ENCODE measurements at regions not wholly inside any gene's neighbourhood (a gene's known extent, or its start where the extent isn't known, plus 50 kb on each side); places are given as distances from the start of the nearest gene placed in this dataset.
"Not testable (repeated sequence)": the region's sequence is repeated elsewhere in the genome, so short reads cannot be mapped to it uniquely, and the experiment has no call there.

DNA sequence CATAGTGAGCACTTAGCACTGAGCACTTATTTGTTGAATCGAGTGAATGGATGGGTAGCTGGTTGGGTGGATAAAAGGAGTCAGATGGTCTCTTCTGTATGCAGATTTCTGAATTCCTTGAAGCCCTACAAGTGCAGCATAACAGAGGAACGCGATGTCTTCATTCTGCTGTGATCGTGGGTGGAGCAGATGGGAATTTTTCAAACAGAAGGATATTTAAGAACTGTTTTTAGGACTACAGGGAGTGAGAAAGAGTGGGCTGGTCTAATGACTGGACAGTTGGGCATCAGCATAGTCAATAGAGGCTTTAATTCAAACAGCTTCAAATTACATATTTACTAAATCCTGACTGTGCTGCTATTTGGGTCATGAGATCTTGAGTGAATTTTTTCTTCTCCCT is 253.2 kb downstream of the CEMIP2 start:
- WGBS, 2 experiments = 90 to 95% methylated on average over 4 of the region's 4 CpGs
- Histone ChIP-seq H3K4me3 (ENCODE audit: insufficient read depth, low read depth, low read length) (no peak overlapping the region), H3K4me1 (ENCODE audit: control insufficient read depth, insufficient read depth, low read length) (no peaks in the 10 kb centered on the region), H3K27me3 (ENCODE audit: control insufficient read depth, insufficient read depth, low read length, poor library complexity, severe bottlenecking) (no peaks in the 10 kb centered on the region), H3K36me3 (ENCODE audit: control insufficient read depth, insufficient read depth, low read length) (no peaks in the 10 kb centered on the region), H3K27ac (ENCODE audit: insufficient read depth, low read depth, low read length, poor library complexity, severe bottlenecking) (no peak overlapping the region), H3K9me3 (ENCODE audit: control insufficient read depth, low read length) (no peaks in the 10 kb centered on the region)

DNA sequence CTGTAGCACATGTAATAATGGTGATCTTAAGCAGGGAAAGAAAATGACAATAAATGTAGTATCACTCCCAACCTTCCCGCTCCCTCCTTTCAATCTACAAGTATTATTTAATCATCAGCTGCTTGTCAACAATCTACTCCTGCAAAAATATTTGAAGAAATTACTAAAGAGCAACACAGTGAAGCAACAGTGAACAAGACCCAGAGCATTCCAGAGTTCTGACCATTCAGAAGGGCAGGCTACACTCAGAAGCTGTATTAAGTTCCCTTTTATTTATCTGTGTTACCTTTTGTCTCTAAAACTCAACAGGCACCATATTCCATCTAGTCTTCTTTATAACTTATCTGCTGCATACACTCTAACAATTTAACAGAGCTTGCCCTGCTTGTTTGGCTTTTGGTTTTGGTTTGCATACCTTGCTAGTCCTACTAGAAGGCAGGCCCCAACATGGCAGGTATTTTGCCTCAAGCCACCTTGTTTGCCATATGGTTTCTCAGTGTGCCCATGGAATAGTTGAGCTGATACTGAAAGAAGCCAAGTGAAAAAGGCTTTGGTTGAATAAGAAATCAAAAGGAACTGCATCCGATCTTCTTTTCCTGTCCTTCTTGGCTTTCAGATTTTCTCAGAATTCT is 253.9 kb downstream of the CEMIP2 start:
- Histone ChIP-seq H3K9me3 (ENCODE audit: control insufficient read depth, low read length) (no peaks in the 10 kb centered on the region), H3K27ac (ENCODE audit: insufficient read depth, low read depth, low read length, poor library complexity, severe bottlenecking) (no peak overlapping the region), H3K4me3 (ENCODE audit: insufficient read depth, low read depth, low read length) (no peak overlapping the region), H3K4me1 (ENCODE audit: control insufficient read depth, insufficient read depth, low read length) (no peaks in the 10 kb centered on the region), H3K27me3 (ENCODE audit: control insufficient read depth, insufficient read depth, low read length, poor library complexity, severe bottlenecking) (no peaks in the 10 kb centered on the region), H3K36me3 (ENCODE audit: control insufficient read depth, insufficient read depth, low read length) (no peaks in the 10 kb centered on the region)
- 90 to 94% methylated on average over 1 to 2 of the region's 2 CpGs for WGBS, 2 experiments

DNA sequence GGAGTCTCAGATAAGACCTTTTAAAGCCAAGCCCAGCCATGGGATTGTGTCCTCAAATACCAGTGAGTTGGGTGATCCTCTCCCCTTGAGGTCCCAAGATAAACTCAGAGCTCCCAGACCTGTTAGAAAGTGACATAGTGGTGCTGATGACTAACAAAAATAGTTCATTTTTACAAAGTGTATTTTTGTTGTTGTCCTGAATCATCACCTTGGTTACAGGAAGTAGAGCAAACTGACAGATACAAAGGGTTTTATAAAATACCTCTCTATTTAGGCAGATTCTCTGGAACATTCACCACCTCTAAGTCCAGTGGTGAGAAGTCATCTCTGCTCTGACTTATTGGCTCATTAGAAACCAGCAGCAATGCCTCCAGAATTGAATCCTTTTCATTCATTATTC is 259.3 kb downstream of the CEMIP2 start:
- Histone ChIP-seq H3K4me1 (ENCODE audit: control insufficient read depth, insufficient read depth, low read length) (no peaks in the 10 kb centered on the region), H3K9me3 (ENCODE audit: control insufficient read depth, low read length) (no peaks in the 10 kb centered on the region), H3K36me3 (ENCODE audit: control insufficient read depth, insufficient read depth, low read length) (no peaks in the 10 kb centered on the region), H3K4me3 (ENCODE audit: insufficient read depth, low read depth, low read length) (no peak overlapping the region), H3K27ac (ENCODE audit: insufficient read depth, low read depth, low read length, poor library complexity, severe bottlenecking) (no peak overlapping the region), H3K27me3 (ENCODE audit: control insufficient read depth, insufficient read depth, low read length, poor library complexity, severe bottlenecking) (no peaks in the 10 kb centered on the region)

DNA sequence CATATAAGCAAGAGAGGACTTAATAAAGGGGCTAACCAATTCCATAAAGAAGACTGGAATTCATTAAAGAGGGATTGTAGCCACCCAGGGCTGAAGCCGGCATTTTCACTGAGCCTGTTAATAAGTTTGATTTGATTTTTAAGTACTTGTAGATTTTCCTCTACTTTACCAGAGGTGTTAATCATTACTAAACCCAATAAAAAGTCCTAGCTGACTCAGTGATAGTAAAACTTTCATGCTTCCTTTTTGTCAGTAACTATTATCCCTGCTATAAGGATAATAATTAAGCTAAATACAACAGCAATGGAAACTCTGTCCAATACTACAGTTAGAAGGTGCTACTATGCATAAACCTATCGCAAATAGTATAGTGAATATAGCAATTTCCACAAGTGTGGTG is 260.2 kb downstream of the CEMIP2 start:
- H3K27me3 ChIP-seq (ENCODE audit: control insufficient read depth, insufficient read depth, low read length, poor library complexity, severe bottlenecking); H3K4me3 ChIP-seq (ENCODE audit: insufficient read depth, low read depth, low read length); H3K9me3 ChIP-seq (ENCODE audit: control insufficient read depth, low read length); H3K36me3 ChIP-seq (ENCODE audit: control insufficient read depth, insufficient read depth, low read length); H3K27ac ChIP-seq (ENCODE audit: insufficient read depth, low read depth, low read length, poor library complexity, severe bottlenecking); H3K4me1 ChIP-seq (ENCODE audit: control insufficient read depth, insufficient read depth, low read length): not testable (repeated sequence)
- WGBS, 2 experiments = 86 to 92% methylated on average over 1 of the region's 2 CpGs

DNA sequence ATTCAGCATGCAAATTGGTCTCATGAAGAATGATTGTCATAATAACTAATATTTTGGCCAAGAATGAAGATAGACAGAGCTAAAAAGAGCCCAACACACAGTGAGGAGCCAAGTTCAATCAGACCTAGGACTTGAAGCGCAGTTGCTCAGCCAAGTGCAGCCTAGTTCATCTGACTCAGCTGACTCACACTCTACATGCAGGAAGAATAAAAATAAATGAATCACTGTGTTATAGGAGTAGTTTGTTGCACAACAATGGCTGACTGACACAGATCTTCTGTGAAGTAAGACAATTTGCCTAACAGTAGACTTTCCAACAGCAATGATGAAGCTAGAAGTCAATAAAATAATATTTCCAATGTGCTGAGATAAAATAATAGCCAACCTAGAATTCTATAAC is 261.5 kb downstream of the CEMIP2 start:
- no peaks in the 10 kb centered on the region for H3K9me3 ChIP-seq (ENCODE audit: control insufficient read depth, low read length)
- H3K27ac ChIP-seq (ENCODE audit: insufficient read depth, low read depth, low read length, poor library complexity, severe bottlenecking) = no peak overlapping the region
- no peaks in the 10 kb centered on the region for H3K27me3 ChIP-seq (ENCODE audit: control insufficient read depth, insufficient read depth, low read length, poor library complexity, severe bottlenecking)
- no peak overlapping the region for H3K4me3 ChIP-seq (ENCODE audit: insufficient read depth, low read depth, low read length)
- no peaks in the 10 kb centered on the region for H3K4me1 ChIP-seq (ENCODE audit: control insufficient read depth, insufficient read depth, low read length)
- WGBS, 2 experiments = 93 to 94% methylated on average over 1 of the region's 1 CpG
- no peaks in the 10 kb centered on the region for H3K36me3 ChIP-seq (ENCODE audit: control insufficient read depth, insufficient read depth, low read length)

DNA sequence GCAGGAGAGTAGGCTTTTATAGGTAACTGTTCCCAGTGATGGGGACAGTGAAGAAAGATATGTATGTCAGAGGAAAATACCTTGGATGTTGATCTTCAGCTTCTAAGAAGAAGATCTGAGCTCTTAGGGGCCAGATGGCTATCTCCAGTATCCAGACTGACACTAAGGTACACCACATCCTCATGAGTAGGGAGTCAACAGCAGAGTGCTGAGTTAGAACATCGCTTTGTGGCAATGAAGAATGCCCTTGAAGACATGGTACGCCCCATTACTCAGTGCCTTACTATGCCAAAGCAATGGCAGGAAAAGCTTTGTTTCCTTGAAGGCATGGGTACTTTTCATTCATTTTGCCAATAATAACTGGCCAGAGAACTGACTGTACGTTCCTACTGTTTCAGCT is 263.7 kb downstream of the CEMIP2 start:
- Histone ChIP-seq H3K36me3 (ENCODE audit: control insufficient read depth, insufficient read depth, low read length) (no peaks in the 10 kb centered on the region), H3K4me1 (ENCODE audit: control insufficient read depth, insufficient read depth, low read length) (no peaks in the 10 kb centered on the region), H3K4me3 (ENCODE audit: insufficient read depth, low read depth, low read length) (no peak overlapping the region), H3K27ac (ENCODE audit: insufficient read depth, low read depth, low read length, poor library complexity, severe bottlenecking) (no peak overlapping the region), H3K9me3 (ENCODE audit: control insufficient read depth, low read length) (no peaks in the 10 kb centered on the region), H3K27me3 (ENCODE audit: control insufficient read depth, insufficient read depth, low read length, poor library complexity, severe bottlenecking) (no peaks in the 10 kb centered on the region)
- WGBS, 2 experiments = 97% methylated on average over 3 of the region's 3 CpGs

DNA sequence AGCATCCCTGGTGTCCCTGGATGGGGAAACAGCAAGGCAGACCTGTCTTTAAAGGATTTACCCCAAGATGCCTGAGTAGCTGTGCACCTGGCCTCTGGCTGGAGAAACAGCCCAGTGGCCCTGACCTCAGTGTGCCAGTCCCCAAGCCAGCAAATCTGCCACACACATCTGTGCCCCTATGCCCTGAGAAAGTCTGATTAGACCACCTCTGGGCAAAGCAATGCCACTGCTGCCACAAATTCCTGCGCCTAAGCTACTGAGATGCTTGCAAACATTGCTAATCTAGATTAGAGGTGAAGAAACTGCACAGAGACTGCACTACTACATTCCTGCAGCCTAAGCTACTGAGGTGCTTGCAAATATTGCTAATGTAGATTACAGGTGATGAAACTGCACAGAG is 269.6 kb downstream of the CEMIP2 start:
- Histone ChIP-seq H3K4me1 (ENCODE audit: control insufficient read depth, insufficient read depth, low read length) (no peaks in the 10 kb centered on the region), H3K27ac (ENCODE audit: insufficient read depth, low read depth, low read length, poor library complexity, severe bottlenecking) (no peak overlapping the region), H3K36me3 (ENCODE audit: control insufficient read depth, insufficient read depth, low read length) (no peaks in the 10 kb centered on the region), H3K4me3 (ENCODE audit: insufficient read depth, low read depth, low read length) (no peak overlapping the region), H3K27me3 (ENCODE audit: control insufficient read depth, insufficient read depth, low read length, poor library complexity, severe bottlenecking) (no peaks in the 10 kb centered on the region), H3K9me3 (ENCODE audit: control insufficient read depth, low read length) (no peaks in the 10 kb centered on the region)
- 97 to 100% methylated on average over 1 of the region's 1 CpG for WGBS, 2 experiments

DNA sequence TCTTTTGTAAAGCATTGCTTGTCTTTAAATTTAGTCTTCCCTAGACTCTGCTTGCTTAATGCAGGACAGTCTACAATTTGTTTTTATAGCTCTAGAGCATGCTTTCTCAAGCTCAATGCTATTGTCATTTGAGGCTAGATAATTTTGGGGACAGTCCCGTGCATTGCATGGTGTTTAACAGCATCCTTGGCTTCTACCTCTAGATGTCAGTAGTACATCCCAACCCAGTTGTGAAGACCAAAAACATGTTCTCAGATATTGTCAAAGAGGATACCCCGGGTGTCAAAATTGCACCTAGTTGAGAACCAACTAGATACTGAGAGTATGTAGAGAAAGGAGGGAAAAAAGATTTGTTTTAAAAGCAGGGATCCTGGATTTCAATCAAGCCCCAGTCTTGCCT is 277.5 kb downstream of the CEMIP2 start:
- Histone ChIP-seq H3K36me3 (ENCODE audit: control insufficient read depth, insufficient read depth, low read length) (no peaks in the 10 kb centered on the region), H3K4me1 (ENCODE audit: control insufficient read depth, insufficient read depth, low read length) (no peaks in the 10 kb centered on the region), H3K4me3 (ENCODE audit: insufficient read depth, low read depth, low read length) (no peak overlapping the region), H3K27ac (ENCODE audit: insufficient read depth, low read depth, low read length, poor library complexity, severe bottlenecking) (no peak overlapping the region), H3K9me3 (ENCODE audit: control insufficient read depth, low read length) (no peaks in the 10 kb centered on the region), H3K27me3 (ENCODE audit: control insufficient read depth, insufficient read depth, low read length, poor library complexity, severe bottlenecking) (no peaks in the 10 kb centered on the region)
- 70 to 73% methylated on average over 2 of the region's 2 CpGs for WGBS, 2 experiments

DNA sequence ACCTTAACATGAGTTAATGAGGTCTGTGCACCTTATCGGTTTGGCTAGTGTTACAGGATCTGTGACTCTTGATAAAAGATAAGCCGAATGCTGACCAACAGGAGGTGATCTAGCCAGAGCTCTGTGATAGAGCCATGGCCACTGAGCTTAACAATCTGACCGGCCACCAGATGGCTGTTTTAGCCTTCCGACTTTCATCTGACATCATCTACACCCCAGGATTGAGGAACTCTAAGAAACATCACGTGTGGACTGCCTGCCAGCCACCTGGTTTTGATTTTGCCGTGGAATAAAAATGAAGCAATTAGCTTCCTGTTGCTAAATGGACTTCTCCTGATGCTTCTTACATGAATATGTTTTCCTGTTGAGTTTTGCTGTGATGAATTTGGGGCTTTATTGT is 281.3 kb downstream of the CEMIP2 start:
- 78 to 82% methylated on average over 6 of the region's 6 CpGs for WGBS, 2 experiments
- peaks cover 4% of the 10 kb centered on the region for H3K4me1 ChIP-seq (ENCODE audit: control insufficient read depth, insufficient read depth, low read length)
- H3K27ac ChIP-seq (ENCODE audit: insufficient read depth, low read depth, low read length, poor library complexity, severe bottlenecking) = no peak overlapping the region
- no peak overlapping the region for H3K4me3 ChIP-seq (ENCODE audit: insufficient read depth, low read depth, low read length)
- H3K27me3 ChIP-seq (ENCODE audit: control insufficient read depth, insufficient read depth, low read length, poor library complexity, severe bottlenecking) = no peaks in the 10 kb centered on the region
- no peaks in the 10 kb centered on the region for H3K9me3 ChIP-seq (ENCODE audit: control insufficient read depth, low read length)
- H3K36me3 ChIP-seq (ENCODE audit: control insufficient read depth, insufficient read depth, low read length) = no peaks in the 10 kb centered on the region

DNA sequence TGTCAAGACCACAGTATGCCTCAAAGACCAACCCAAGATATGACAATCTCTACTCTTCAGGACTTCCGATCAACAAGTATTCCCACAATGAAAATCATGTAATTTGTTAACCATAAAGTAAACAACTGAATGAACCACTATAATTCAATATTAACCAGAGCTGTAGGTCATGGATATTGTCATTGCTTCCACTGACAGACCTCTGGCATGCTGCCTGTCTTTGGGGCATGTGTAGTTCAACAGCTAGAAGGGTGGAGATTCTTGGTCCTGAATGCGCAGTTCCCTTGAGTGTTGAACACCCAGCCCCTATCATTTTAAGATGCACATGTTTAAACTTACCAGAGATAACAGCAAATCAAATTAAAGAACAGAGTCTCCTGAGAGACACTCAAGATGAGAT is 283.0 kb downstream of the CEMIP2 start:
- no peaks in the 10 kb centered on the region for H3K36me3 ChIP-seq (ENCODE audit: control insufficient read depth, insufficient read depth, low read length)
- 91 to 100% methylated on average over 2 of the region's 2 CpGs for WGBS, 2 experiments
- no peaks in the 10 kb centered on the region for H3K27me3 ChIP-seq (ENCODE audit: control insufficient read depth, insufficient read depth, low read length, poor library complexity, severe bottlenecking)

DNA sequence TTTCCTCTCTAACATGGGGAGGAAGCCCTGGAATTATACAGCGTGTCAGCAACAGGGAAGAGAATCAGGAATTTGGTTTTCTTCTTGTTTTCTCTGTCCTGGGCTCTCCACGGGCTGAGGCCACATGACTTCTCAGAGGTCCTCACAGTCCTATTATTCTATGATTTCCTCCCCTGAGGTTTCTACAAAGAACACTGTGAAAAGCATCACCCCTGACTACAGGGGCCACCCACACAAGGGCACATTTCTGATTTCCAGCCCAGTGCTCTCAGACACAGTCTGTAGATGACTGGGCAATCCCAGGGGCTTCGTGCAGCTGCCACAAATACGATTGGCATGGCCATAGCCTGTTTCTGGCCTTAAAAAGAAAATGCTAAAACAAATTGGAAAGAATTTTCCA is 284.9 kb downstream of the CEMIP2 start:
- Histone ChIP-seq H3K27ac (ENCODE audit: insufficient read depth, low read depth, low read length, poor library complexity, severe bottlenecking) (no peak overlapping the region), H3K4me3 (ENCODE audit: insufficient read depth, low read depth, low read length) (no peak overlapping the region), H3K9me3 (ENCODE audit: control insufficient read depth, low read length) (no peaks in the 10 kb centered on the region), H3K27me3 (ENCODE audit: control insufficient read depth, insufficient read depth, low read length, poor library complexity, severe bottlenecking) (no peaks in the 10 kb centered on the region), H3K36me3 (ENCODE audit: control insufficient read depth, insufficient read depth, low read length) (no peaks in the 10 kb centered on the region), H3K4me1 (ENCODE audit: control insufficient read depth, insufficient read depth, low read length) (peaks cover 4% of the 10 kb centered on the region)
- WGBS, 2 experiments = 57 to 61% methylated on average over 4 of the region's 4 CpGs

More for the DNA sequence above, 283.0 kb downstream of the CEMIP2 start:
- Histone ChIP-seq H3K9me3 (ENCODE audit: control insufficient read depth, low read length) (no peaks in the 10 kb centered on the region), H3K4me1 (ENCODE audit: control insufficient read depth, insufficient read depth, low read length) (peaks cover 4% of the 10 kb centered on the region), H3K4me3 (ENCODE audit: insufficient read depth, low read depth, low read length) (no peak overlapping the region), H3K27ac (ENCODE audit: insufficient read depth, low read depth, low read length, poor library complexity, severe bottlenecking) (no peak overlapping the region)

Data from ectodermal cell (in vitro differentiated cells).